ENCODE measurements at regions not wholly inside any gene's neighbourhood (a gene's known extent, or its start where the extent isn't known, plus 50 kb on each side); places are given as distances from the start of the nearest gene placed in this dataset.
"Not testable (repeated sequence)": the region's sequence is repeated elsewhere in the genome, so short reads cannot be mapped to it uniquely, and the experiment has no call there.

- peak; percentile 24 to 34 for DNase-seq
Observed at GRCh38 chr1:54474310-54475251, 68.4 kb upstream of the SSBP3 start.

GRCh38 chr1:54471588-54471987 lies 65.4 kb upstream of the SSBP3 start:
- DNase-seq: no peak

- DNase-seq: not testable (repeated sequence)
Observed at GRCh38 chr1:54469444-54469843, 63.2 kb upstream of the SSBP3 start.

- not testable (repeated sequence) for DNase-seq
Observed at GRCh38 chr1:54468288-54469084, 62.3 kb upstream of the SSBP3 start.

GRCh38 chr1:54465351-54465811 lies 59.2 kb upstream of the SSBP3 start:
- no peak for DNase-seq

- no peak for DNase-seq
Observed at GRCh38 chr1:54464477-54465146, 58.4 kb upstream of the SSBP3 start.

GRCh38 chr1:54464031-54464476 lies 57.9 kb upstream of the SSBP3 start:
- DNase-seq: no peak

GRCh38 chr1:54463259-54464030 lies 57.3 kb upstream of the SSBP3 start:
- no peak for DNase-seq

GRCh38 chr1:54462597-54463258 lies 56.5 kb upstream of the SSBP3 start:
- DNase-seq: no peak

GRCh38 chr1:54461731-54462596 lies 55.8 kb upstream of the SSBP3 start:
- DNase-seq: no peak

GRCh38 chr1:54460861-54461387 lies 54.7 kb upstream of the SSBP3 start:
- no peak for DNase-seq

- DNase-seq: peak in 1 of 2 experiments; percentile 27
Observed at GRCh38 chr1:54460351-54460750, 54.2 kb upstream of the SSBP3 start.

GRCh38 chr1:54459726-54460191 lies 53.6 kb upstream of the SSBP3 start:
- DNase-seq: no peak

GRCh38 chr1:54459140-54459539 lies 52.9 kb upstream of the SSBP3 start:
- DNase-seq: no peak

GRCh38 chr1:54456921-54457529 lies 50.8 kb upstream of the SSBP3 start:
- DNase-seq: no peak

GRCh38 chr1:54456361-54456760 lies 50.2 kb upstream of the SSBP3 start:
- DNase-seq: no peak

Data from stimulated activated CD4-positive, alpha-beta T cell treated with anti-CD3 and anti-CD28 coated beads, Interleukin-4, amount 100 ng/mL, for 4 hours (primary cell).